ENCODE measurements at regions not wholly inside any gene's neighbourhood (a gene's known extent, or its start where the extent isn't known, plus 50 kb on each side); places are given as distances from the start of the nearest gene placed in this dataset.

- Histone ChIP-seq H3K4me1 (no peaks in the 10 kb centered on the region), H3K36me3 (no peaks in the 10 kb centered on the region), H3K27me3 (no peaks in the 10 kb centered on the region), H3K9me3 (no peaks in the 10 kb centered on the region), H3K4me3 (ENCODE audit: low read depth, low read length) (no peak overlapping the region)
- TF ChIP-seq CTCF (IDR thresholded peaks at IDR 0.05; ENCODE audit: low read depth, low read length) = no peak
- no peak for DNase-seq
Observed at GRCh38 chr13:83937579-83937978, 55.3 kb upstream of the SLITRK1 start.

- DNase-seq = no peak
- no peaks in the 10 kb centered on the region for H3K27me3 ChIP-seq
- TF ChIP-seq CTCF (IDR thresholded peaks at IDR 0.05; ENCODE audit: low read depth, low read length) = no peak
- H3K9me3 ChIP-seq = no peaks in the 10 kb centered on the region
- no peaks in the 10 kb centered on the region for H3K36me3 ChIP-seq
- no peak overlapping the region for H3K4me3 ChIP-seq (ENCODE audit: low read depth, low read length)
- no peaks in the 10 kb centered on the region for H3K4me1 ChIP-seq
Observed at GRCh38 chr13:83935566-83935965, 53.3 kb upstream of the SLITRK1 start.

Data from BE2C (cell line).